ENCODE measurements at regions not wholly inside any gene's neighbourhood (a gene's known extent, or its start where the extent isn't known, plus 50 kb on each side); places are given as distances from the start of the nearest gene placed in this dataset.

DNA sequence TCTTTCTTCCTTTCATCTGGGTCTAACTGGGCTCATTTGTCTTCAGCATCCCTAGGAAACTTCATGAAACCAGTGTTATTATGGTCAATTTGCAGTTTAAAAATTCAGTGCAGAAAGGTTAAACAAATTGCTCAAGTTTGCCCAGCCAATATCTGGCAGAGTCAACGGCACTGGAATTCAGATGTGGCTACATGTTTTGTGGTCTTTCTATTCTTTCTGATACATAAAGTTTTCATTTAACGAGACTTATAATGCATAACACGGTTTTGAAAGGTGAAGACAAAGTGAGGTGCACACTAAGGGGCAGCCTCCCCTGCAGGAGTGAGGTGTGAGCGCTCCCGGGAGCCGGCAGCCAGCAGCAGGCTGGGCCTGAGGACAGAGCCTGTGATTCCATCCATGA lies 164.6 kb downstream of the RTP5 start:
- TF ChIP-seq SIN3A (IDR thresholded peaks at IDR 0.05; ENCODE audit: borderline replicate concordance, insufficient read depth, low read length) (no peak), POLR2AphosphoS5 (IDR thresholded peaks at IDR 0.05; ENCODE audit: low read depth, low read length) (no peak), TAF1 (IDR thresholded peaks at IDR 0.05; ENCODE audit: borderline replicate concordance, insufficient read depth, low read length) (no peak)
- TF ChIP-seq, protein P1, sequence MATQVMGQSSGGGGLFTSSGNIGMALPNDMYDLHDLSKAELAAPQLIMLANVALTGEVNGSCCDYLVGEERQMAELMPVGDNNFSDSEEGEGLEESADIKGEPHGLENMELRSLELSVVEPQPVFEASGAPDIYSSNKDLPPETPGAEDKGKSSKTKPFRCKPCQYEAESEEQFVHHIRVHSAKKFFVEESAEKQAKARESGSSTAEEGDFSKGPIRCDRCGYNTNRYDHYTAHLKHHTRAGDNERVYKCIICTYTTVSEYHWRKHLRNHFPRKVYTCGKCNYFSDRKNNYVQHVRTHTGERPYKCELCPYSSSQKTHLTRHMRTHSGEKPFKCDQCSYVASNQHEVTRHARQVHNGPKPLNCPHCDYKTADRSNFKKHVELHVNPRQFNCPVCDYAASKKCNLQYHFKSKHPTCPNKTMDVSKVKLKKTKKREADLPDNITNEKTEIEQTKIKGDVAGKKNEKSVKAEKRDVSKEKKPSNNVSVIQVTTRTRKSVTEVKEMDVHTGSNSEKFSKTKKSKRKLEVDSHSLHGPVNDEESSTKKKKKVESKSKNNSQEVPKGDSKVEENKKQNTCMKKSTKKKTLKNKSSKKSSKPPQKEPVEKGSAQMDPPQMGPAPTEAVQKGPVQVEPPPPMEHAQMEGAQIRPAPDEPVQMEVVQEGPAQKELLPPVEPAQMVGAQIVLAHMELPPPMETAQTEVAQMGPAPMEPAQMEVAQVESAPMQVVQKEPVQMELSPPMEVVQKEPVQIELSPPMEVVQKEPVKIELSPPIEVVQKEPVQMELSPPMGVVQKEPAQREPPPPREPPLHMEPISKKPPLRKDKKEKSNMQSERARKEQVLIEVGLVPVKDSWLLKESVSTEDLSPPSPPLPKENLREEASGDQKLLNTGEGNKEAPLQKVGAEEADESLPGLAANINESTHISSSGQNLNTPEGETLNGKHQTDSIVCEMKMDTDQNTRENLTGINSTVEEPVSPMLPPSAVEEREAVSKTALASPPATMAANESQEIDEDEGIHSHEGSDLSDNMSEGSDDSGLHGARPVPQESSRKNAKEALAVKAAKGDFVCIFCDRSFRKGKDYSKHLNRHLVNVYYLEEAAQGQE (IDR thresholded peaks at IDR 0.05; ENCODE audit: insufficient read depth in 1 of 2, low read depth in 2 of 2, low read length in 2 of 2) = no peak
